HG02981 (cell line): ENCODE measurements at regions not wholly inside any gene's neighbourhood (a gene's known extent, or its start where the extent isn't known, plus 50 kb on each side); places are given as distances from the start of the nearest gene placed in this dataset.

Source experiments
- ATAC-seq: cut with Tn5 transposase; IDR thresholded peaks from one replicate; pipeline ENCODE4 v1.9.1; 2021; ENCODE audit warnings: mild to moderate bottlenecking, moderate library complexity; ENCODE audit not compliant: unreplicated experiment

DNA sequence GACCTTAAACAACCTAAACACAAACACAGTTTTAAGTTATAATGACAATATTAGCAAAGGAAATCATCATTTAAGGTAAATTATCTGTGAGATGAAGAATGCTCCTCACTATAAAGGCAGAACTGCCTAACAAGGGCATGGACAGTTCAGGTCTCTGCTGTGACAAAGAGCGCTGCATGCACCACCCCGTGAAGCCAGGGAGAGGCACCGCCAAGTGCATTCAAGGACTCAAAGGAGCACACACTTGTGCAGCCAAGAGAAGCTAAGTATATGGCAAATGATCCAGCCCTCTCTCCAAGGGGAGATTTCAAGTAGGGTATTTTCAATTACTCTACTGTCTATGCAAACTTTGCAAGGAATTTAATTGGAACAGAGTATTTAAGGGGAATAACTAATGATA is 126.0 kb downstream of the RAP2A start:
- no peak for ATAC-seq

DNA sequence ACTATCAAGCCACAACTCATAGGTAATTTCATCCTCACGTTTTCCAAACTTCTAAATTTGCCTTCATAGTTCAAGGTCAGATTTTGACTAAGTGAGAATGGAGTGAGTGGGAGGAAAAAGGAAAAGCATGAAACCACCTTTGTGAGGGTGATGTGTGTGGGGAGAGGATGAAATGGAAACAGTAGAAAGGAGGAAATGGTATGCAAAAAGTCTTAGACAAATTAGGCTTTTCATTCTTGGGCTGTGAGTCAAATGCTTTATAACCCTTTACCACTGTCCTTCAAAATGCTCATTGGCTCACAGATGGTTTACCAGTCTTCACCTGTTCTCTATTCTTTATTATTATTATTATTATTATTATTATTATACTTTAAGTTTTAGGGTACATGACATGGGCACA is 127.2 kb downstream of the RAP2A start:
- ATAC-seq: no peak

- ATAC-seq: no peak
Observed at GRCh38 chr13:97562962-97563361, 129.0 kb downstream of the RAP2A start.

- ATAC-seq: no peak
Observed at GRCh38 chr13:97564956-97565355, 131.0 kb downstream of the RAP2A start.

GRCh38 chr13:97565906-97566305 is 131.9 kb downstream of the RAP2A start:
- no peak for ATAC-seq

DNA sequence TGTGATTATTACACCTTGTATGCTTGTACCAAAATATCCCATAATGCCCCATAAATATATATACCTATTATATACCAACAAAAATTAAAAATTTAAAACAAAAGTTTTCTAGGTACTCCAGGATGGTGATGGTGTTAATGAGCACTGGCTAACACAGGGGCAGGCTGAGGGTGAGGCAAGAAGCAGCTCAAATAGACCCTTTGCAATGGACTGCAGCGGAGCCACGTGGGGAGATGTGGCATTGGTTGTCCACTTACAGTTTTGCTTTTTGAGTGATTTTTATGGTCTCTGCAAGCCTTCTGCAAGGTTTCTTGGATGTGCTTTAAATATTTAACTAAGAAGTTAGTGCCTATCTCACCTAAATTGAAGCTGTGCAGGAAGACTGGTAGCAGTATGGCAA is 132.9 kb downstream of the RAP2A start:
- ATAC-seq: no peak

- peak; percentile 86 for ATAC-seq
Observed at GRCh38 chr13:97567510-97568243, 133.7 kb downstream of the RAP2A start.

DNA sequence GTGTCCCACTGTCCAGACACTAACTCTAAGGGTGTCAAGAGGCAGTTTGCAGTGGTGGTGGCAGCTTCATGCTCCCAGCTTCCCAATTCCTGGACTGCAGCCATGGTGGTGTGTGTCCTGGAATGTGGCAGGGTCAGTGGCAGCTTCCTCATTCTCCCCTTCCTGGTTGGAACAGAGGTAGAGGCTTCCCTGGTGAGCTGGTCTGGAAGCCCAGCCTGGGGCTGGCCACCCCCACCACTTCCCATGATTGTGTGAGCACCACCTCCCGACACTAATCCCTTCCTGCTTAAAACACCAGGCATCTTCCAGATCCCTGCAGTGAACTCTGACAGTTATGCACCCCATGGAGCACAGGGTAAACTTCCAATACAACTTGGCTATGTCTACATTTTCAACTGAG is 134.9 kb downstream of the RAP2A start:
- no peak for ATAC-seq

DNA sequence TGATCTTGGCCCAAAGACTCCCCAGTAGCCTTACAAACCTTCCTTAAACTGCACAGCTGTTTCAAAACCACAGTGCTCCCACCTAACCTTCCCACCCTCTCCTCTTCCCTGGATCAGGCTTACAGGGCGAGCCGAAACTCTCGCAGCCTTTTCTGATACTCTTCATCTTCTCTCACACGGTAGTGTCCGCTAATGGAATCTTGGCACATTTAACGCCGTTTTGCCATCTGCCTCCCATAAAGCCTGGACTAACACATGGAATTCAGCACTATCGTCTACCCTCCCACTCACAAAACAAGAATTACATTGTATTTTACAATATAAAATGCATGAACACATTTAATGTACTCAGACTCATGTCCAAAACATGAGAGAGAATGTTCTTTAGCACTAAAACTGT is 135.9 kb downstream of the RAP2A start:
- no peak for ATAC-seq

DNA sequence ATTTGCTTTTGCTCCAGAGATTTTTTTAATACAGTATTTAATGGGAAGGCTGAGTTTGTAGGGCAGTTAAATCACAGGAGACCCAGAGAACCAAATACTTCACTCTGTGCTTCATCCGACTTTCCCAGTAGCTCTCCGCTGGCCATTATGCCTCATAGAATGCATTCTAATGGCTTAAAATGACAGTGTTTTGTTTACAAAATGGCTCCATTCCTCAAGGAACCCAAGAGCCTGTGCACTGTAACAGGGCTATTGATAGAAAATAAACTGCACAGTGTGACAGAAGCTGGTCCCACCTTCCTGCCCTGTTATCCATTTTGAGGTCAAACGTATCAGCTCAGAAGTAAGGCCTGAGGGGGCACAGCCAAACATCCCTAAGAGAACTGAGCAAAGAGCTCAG is 136.5 kb downstream of the RAP2A start:
- ATAC-seq: no peak

GRCh38 chr13:97573011-97573410 is 139.0 kb downstream of the RAP2A start:
- ATAC-seq: no peak

- ATAC-seq: no peak
Observed at GRCh38 chr13:97574926-97575325, 141.0 kb downstream of the RAP2A start.

- ATAC-seq: no peak
Observed at GRCh38 chr13:97577026-97577425, 143.1 kb downstream of the RAP2A start.

GRCh38 chr13:97582170-97582569 is 148.2 kb downstream of the RAP2A start:
- ATAC-seq: no peak

DNA sequence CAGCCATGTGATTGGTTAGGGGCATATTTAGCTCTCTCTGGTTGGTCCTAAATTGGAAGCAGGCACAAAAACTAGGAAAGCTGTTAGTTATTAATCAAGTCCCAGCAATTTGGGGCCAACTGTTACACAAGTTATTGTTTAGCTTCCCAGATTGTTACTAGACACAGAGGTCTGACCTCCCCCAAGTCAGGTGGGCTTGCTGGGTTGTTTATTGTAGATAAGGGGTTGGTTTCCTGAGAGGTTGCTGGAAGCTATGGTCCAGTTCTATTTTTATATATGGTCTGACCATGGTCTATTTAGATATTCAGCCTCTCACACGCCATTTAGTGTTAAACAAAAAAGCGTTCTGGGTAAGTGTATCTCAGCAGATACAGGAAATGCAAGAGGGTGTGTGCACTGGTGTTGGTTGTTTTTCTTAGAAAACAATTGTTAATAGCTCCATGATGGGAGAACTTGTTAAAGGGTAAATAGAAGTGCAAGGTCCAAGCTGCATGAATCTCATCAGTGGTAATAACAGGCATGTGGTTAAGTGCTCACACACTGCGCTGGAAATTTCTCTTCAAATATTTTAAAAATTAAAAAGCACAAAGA is 150.0 kb downstream of the RAP2A start:
- ATAC-seq: no peak

- ATAC-seq: no peak
Observed at GRCh38 chr13:97586941-97587340, 153.0 kb downstream of the RAP2A start.

DNA sequence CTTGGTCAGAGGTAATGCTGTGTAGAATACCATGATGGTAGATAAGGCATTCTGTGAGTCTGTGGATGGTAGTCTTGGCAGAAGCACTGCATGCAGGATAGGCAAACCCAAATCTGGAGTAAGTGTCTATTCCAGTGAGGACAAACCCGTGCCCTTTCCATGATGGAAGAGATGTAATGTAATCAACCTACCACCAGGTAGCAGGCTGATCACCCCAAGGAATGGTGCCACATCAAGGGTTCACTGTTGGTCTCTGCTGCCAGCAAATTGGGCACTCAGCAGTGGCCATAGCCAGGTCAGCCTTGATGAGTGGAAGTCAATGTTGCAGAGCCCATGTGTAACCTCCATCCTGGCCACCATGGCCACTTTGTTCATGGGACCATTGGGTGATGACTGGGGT is 155.0 kb downstream of the RAP2A start:
- no peak for ATAC-seq

- ATAC-seq: no peak
Observed at GRCh38 chr13:97600458-97601075, 166.6 kb downstream of the RAP2A start.

DNA sequence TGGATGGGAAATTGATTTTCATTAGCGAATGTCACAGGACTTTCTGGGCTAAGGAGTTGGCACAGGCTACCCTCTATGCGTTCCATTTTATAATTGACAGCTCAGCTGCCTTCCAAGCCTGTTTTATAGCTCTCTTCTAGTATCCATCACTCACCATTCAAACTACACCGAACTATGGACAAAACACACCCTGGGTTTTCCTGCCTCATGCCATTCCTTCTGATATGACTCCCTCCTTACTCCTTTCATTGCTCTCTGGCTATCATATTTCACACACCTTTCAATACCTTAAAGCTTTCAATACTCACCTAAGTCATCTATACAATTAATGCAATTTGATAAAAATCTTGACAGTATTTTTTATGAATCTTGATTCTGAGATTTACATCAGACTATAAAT is 181.3 kb downstream of the RAP2A start:
- no peak for ATAC-seq

DNA sequence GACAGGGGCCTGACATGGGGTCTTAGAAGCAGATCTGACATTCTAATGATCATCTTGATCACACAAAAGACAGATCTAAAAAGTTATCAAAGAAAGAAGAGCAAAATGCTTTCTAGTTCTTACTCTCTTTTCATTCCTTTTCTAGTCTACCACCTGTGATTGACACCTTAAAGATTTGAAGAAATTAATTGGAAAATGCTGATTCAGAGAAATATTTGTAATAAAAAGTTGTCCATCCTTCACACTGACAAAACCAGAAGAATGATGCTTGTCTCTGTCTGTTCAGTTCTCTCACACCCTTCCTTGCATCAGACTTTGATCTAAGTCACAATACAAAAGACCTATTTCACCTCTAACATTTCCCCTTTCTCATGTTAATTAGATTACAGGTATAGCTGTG is 182.4 kb downstream of the RAP2A start:
- ATAC-seq: no peak

GRCh38 chr13:97621025-97621424 is 187.1 kb downstream of the RAP2A start:
- no peak for ATAC-seq

DNA sequence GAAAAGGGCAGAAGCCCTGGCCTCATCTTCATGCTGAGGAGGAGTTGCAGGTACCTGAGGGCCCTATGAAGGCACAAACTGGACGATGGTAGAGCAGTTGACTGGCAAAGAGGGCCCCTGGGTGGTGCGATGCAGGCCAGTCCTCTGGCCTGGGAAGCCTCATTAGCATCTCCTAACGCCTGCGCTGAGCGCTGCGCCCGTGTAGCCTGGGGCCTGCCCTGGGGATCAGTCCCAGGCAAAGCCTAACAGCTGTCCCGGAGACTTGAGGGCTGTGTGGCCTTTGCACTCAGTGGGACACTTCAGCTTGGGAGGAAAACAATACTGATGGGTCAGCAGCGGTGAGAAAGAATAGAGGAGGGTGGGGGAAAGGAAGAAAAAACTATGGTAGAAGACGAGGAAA is 187.7 kb downstream of the RAP2A start:
- ATAC-seq: no peak
